22Rv1 (cell line): ENCODE measurements at regions not wholly inside any gene's neighbourhood (a gene's known extent, or its start where the extent isn't known, plus 50 kb on each side); places are given as distances from the start of the nearest gene placed in this dataset.

Source experiments
- H3K27ac ChIP-seq: fragments of 450-650 bp; 2 replicates; pipeline ENCODE4 v1.5.1; 2017
- ZFX ChIP-seq: fragments of 450-650 bp; IDR thresholded peaks from 2 replicates; pipeline ENCODE4 v1.6.1; 2017; ENCODE audit warnings: antibody characterized with exemption, borderline replicate concordance
- TF ChIP-seq, protein P1 (sequence below): fragments of 450-650 bp; IDR thresholded peaks from 2 replicates; pipeline ENCODE4 v1.5.1; 2017; ENCODE audit warnings: mild to moderate bottlenecking

- H3K27ac ChIP-seq, result no peak overlapping the region
- TF ChIP-seq, protein P1, sequence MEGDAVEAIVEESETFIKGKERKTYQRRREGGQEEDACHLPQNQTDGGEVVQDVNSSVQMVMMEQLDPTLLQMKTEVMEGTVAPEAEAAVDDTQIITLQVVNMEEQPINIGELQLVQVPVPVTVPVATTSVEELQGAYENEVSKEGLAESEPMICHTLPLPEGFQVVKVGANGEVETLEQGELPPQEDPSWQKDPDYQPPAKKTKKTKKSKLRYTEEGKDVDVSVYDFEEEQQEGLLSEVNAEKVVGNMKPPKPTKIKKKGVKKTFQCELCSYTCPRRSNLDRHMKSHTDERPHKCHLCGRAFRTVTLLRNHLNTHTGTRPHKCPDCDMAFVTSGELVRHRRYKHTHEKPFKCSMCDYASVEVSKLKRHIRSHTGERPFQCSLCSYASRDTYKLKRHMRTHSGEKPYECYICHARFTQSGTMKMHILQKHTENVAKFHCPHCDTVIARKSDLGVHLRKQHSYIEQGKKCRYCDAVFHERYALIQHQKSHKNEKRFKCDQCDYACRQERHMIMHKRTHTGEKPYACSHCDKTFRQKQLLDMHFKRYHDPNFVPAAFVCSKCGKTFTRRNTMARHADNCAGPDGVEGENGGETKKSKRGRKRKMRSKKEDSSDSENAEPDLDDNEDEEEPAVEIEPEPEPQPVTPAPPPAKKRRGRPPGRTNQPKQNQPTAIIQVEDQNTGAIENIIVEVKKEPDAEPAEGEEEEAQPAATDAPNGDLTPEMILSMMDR, result no peak
These were observed 62.9 kb downstream of the DRD1 start for GRCh38 chr5:175381130-175381529.

DNA sequence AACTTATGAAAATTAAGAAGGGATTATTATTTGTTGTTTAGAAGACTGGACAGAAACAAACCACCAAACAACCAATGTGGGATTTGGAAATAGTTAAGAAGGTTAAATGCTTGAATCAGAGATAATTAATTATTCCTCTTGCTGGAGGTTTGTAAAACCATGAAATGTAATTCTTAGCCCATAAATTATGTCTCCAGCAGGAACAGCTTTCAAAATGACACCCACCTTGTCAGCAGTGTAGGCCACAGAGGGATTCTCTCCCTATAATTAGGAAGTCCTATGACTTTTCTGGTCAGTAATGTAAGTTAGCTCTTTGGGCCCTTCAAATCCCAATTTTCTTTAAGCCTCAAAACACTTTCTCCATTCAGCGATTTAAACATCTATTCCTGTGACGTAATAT lies 63.3 kb downstream of the DRD1 start:
- TF ChIP-seq, protein P1, result no peak
- no peak for TF ChIP-seq ZFX
- H3K27ac ChIP-seq, result no peak overlapping the region

GRCh38 chr5:175379867-175380266 lies 64.1 kb downstream of the DRD1 start:
- no peak overlapping the region for H3K27ac ChIP-seq
- TF ChIP-seq ZFX, result no peak
- TF ChIP-seq, protein P1, result no peak

DNA sequence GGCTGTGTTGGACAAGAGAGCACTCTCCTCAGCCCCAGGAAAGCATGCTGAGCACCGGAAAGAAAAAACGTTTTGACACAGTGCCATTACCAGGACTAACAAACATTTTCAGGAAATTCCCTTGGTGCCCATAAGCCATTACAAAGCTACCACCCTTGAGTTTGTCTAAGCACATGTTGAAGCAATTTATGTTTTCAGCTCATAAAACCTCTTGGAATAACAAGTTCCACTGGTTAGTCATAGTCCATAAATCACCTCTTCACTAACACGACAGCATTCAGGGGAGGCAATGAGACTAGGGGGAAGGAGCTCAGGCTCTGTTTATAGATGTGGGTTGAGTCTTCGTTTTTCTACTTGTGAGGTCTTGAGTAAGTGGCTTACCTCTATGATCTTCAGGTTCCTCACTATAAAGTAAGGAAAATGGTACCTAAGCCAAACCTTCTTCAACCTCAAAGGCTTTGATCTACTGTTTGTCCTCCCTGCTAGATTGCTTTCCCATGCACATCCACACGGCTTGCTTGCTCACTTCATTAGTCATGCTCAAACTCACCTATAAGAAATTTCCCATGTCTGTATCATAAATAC lies 65.4 kb downstream of the DRD1 start:
- TF ChIP-seq, protein P1, result no peak
- no peak for TF ChIP-seq ZFX
- H3K27ac ChIP-seq, result no peak overlapping the region

DNA sequence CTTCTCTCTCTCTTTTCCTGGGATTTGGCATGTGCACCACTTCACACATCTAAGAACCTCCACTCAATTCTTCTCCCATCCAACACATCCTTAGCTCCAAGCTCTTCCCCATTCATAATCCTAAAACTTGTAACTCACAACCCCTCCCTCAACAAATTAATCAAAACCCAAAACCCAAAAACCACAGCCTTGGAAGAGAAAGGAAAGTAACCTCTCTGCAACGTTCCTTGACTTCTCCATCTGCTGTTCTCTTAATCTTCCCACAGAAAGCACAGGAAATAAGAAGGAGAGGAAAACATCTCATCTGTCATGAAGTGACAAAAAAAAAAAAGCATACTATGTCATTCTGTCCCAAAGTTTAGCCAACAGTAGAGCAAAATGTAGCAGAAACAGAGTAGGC lies 66.2 kb downstream of the DRD1 start:
- no peak overlapping the region for H3K27ac ChIP-seq
- TF ChIP-seq, protein P1, result no peak
- TF ChIP-seq ZFX, result no peak

DNA sequence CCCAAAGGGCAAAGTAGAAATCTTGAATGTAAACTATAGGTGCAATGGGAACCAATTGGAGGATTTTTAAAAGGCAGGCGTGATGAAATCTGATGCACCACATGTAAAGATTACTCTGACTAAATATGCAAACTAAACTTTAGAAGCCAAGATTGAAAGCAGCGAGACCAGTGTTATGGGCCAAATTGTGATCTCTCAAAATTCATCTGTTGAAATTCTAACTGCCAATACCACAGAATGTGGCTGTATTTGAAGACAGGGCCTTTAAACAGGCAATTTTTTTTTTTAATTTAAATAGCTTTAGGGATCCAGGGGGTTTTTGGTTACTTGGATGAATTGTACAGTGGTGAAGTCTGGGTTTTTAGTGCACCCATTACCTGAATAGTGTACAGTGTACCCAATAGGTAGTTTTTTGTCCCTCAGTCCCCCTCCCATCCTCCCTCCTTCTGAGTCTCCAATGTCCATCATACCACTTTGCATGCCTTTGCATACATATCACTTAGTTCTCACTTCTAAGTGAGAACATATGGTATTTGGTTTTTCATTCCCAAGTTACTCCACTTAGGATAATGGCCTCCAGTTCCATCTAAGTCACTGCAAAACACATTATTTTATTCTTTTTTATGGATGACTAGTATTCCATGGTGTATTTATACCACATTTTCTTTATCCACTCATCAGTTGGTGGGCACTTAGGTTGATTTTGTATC lies 69.7 kb downstream of the DRD1 start:
- TF ChIP-seq, protein P1, result no peak
- TF ChIP-seq ZFX, result no peak
- H3K27ac ChIP-seq, result no peak overlapping the region

GRCh38 chr5:175365866-175366265 lies 78.1 kb downstream of the DRD1 start:
- TF ChIP-seq, protein P1, result no peak
- TF ChIP-seq ZFX, result no peak
- H3K27ac ChIP-seq, result no peak overlapping the region
